Skin of body (tissue), 1 donor: ENCODE measurements at regions not wholly inside any gene's neighbourhood (a gene's known extent, or its start where the extent isn't known, plus 50 kb on each side); places are given as distances from the start of the nearest gene placed in this dataset.
"Not testable (repeated sequence)": the region's sequence is repeated elsewhere in the genome, so short reads cannot be mapped to it uniquely, and the experiment has no call there.

Experiments
- DNase-seq: peaks from one replicate; lab custom pipeline; 2025; lab: John Stamatoyannopoulos, UW

DNA sequence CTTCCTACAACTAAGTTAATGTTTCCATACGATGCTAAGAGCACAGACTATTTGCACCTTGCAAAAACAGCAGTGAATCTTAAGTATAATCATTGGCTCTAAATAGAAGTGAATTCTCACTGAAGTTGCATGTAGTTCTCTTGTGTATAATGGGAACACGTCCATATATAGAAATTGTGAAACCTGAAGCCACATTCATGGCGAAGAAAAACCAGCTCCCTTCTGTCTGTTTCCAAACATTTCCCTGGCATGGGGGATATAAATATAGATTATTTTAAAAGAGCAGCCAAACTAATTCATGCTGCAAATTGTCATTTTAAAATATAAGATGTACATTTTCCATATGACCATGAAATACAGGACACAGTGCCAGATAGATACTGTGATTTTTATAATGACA is 71.1 kb downstream of the TRAM1L1 start:
- no peak for DNase-seq

- DNase-seq: no peak
These were observed 74.7 kb downstream of the TRAM1L1 start for GRCh38 chr4:117010671-117011070.

DNA sequence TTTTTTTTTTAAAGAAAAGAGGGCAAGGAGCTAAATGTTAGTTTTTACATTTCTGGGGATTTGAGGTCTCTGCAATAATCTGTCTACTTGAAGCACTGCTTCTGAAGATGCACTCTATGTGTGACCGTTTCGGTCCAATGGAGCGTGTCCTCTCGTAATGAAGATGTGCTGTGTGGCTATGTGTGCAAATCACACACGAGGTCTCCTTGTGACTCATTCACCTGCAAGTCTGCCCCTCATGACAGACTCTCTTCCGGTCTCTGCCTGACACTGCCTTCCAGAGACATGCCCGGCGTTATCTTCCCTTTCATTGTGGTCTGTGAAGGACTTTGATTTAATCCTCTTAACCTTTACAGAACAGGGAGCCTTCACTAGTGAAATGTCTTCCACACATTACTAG is 84.3 kb downstream of the TRAM1L1 start:
- no peak for DNase-seq

DNA sequence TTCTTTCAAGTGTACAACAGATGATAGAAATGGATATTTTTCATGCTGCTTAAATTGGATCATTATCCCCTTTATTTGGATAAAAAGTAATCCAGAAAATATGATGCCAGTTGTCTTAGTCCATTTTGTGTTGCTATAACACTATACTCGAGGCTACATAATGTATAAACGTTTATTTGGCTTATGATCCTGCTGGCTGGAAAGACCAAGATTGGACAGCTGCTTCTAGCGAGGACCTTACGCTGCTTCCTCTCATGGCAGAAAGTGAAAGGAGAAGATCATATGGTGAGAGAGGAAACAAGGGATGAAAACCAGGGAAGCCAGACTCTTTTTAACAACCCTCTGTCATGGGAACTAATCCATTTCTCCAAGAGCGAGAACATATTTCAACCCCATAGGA is 102.7 kb downstream of the TRAM1L1 start:
- DNase-seq: no peak

GRCh38 chr4:116980436-116980835 is 104.9 kb downstream of the TRAM1L1 start:
- not testable (repeated sequence) for DNase-seq

- DNase-seq: no peak
These were observed 126.3 kb downstream of the TRAM1L1 start for GRCh38 chr4:116959045-116959444.

DNA sequence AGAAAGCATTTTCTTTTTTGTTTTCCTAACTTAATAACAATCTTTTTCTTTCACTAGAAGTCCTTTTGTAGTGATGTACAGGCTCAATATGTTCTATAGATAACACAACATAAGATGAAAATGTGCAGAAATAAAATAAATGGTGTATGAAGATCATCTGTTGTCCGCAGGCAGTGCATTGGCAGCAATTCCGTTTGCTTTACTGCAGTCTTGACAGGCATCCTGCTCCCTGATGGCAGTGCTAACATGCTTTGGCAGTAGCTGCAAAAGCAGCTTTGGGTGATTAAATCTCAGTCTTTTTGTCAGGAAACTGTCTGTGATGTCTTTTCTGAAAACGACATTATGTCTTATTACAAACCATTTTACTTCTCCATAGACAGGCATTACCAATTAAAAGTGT is 131.4 kb downstream of the TRAM1L1 start:
- no peak for DNase-seq

- no peak for DNase-seq
These were observed 132.7 kb downstream of the TRAM1L1 start for GRCh38 chr4:116952530-116953136.

- DNase-seq: peak; percentile 22
These were observed 135.5 kb downstream of the TRAM1L1 start for GRCh38 chr4:116949856-116950255.

GRCh38 chr4:116942315-116942714 is 143.1 kb downstream of the TRAM1L1 start:
- no peak for DNase-seq

DNA sequence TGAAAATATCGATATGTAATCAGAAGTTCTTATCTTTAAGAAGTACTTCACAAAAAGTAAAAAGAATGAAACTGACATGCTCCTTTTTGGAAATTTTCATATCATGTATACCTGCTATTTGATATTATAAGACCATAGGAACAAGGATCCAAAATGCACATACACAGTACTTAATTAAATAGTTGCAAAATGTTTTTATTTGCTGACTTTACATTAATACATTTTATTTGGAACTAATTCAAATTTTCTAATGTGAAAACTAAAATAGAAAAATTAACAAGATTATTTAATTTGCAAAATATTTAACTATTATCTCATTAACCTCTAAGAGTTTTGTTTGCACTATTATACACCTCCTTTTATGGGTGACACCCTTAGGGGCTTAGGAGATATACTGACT is 155.0 kb downstream of the TRAM1L1 start:
- DNase-seq: no peak

DNA sequence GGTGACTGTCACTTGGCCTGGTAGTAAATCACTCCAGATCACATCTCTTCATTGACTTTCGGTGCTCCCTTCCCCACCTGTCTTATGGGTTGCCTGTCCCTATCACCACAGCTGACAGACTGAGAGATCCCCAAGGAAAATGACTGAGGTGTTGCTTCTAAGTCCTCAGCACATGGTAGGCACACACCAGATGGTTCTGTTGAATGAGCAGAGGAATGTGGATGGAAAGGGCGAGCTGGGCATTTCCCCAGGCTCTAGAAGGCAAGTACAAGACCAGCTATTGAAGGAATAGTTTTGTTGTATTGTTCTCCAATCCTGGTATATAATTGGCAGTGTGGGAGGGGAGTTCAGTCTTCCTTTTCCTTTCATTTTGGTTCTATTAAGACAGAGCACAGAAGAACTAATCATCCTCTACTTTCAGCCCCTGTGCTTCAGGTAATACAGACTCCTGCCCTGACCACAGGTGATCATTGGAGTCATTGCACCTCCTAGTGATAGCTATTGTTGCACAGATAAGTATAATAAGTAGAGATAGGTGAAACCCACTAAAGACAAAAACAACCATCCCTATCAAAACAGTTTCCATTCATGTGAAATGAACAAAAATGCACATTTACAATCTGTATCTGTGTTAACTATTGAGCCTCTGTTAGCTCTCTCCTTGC is 158.6 kb downstream of the TRAM1L1 start:
- no peak for DNase-seq

- no peak for DNase-seq
These were observed 159.4 kb downstream of the TRAM1L1 start for GRCh38 chr4:116925900-116926457.

GRCh38 chr4:116923389-116923788 is 162.0 kb downstream of the TRAM1L1 start:
- no peak for DNase-seq

- DNase-seq: no peak
These were observed 171.9 kb downstream of the TRAM1L1 start for GRCh38 chr4:116913451-116913850.

GRCh38 chr4:116906758-116907157 is 178.6 kb downstream of the TRAM1L1 start:
- DNase-seq: no peak

GRCh38 chr4:116899561-116899960 is 185.8 kb downstream of the TRAM1L1 start:
- DNase-seq: no peak

DNA sequence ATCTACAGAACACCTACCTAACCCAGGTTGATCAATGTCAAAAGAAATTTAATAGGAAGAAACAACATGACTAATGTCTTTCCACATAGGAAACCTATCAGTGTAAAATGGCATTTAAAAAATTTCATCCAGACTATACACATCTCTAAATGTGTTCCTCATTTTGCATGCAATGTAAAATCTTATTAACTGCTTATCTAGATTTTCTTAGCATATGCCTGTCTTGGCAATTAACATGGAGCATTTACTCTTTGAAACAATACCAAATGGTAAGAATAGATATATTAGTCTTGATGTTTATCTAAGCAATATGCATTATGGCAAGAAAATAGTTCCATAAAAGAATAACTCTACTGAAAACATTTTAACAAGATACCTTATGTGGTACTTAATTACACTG is 199.8 kb downstream of the TRAM1L1 start:
- DNase-seq: no peak

DNA sequence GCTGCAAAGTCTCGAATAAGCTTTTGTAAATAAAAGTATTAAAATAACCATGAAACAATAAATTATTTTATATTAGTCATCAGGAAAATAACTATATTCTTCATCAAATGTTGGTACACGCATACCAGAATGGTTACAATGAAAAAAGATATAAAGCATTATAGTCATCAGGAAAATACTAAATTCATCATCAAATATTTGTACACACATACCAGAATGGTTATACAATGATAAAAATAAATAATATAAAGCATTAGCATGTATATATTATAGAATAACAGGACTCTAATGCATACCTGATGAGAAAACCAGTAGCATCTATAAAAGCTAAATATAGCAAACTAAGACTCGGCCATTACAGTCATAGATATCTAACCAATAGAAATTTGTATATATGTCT is 202.9 kb downstream of the TRAM1L1 start:
- no peak for DNase-seq

GRCh38 chr4:116881077-116881476 is 204.3 kb downstream of the TRAM1L1 start:
- DNase-seq: no peak

GRCh38 chr4:116880625-116881024 is 204.8 kb downstream of the TRAM1L1 start:
- DNase-seq: no peak

DNA sequence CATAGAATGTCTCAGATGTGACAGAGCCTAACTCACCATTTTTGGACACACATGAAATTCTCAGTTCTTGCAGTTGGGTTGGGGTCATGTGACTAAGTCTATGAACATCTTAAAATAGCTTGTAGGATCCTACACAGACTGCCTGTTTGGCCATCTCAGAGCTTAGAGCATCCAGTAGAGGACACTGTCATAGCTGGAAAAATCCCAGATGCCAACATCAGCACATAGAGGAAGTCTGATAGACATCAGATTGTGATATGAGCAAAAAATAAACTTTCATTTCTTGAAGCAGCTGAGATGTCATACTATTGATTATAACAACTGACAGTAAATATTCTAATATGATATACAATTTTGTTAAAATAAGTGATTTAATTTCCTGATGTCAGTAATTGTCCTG is 207.1 kb downstream of the TRAM1L1 start:
- DNase-seq: no peak

DNA sequence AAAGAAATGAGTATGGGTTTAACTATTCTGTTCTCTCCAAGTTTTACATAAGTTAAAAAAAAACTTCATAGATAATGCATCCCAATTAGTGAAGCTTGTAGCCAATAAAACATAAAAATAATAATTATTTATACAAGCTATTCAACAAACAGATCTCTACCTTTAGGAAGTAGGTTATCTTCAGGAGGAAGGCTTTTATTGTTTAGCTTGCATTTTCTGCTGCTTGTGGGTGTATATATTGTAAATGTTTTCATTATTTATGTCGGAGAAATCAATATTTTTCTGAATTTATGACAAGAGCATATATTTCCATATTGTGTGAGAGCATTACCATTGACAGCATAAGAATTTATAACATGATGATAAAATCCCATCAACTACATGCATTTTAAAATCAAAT is 208.3 kb downstream of the TRAM1L1 start:
- DNase-seq: no peak
